GM12874 (cell line): ENCODE measurements at regions not wholly inside any gene's neighbourhood (a gene's known extent, or its start where the extent isn't known, plus 50 kb on each side); places are given as distances from the start of the nearest gene placed in this dataset.

Experiments
- CTCF ChIP-seq: IDR thresholded peaks from 2 replicates; pipeline ENCODE4 v1.5.1; 2011; ENCODE audit warnings: low read depth, mild to moderate bottlenecking, control low read depth, low read length, moderate library complexity; ENCODE audit not compliant: insufficient read depth

GRCh38 chr5:71886406-71886805, 167.3 kb downstream of the CARTPT start:
- no peak for TF ChIP-seq CTCF

GRCh38 chr5:71887680-71888079, 168.6 kb downstream of the CARTPT start:
- no peak for TF ChIP-seq CTCF

GRCh38 chr5:71891406-71891805, 172.3 kb downstream of the CARTPT start:
- TF ChIP-seq CTCF: no peak

GRCh38 chr5:71891856-71892255, 172.8 kb downstream of the CARTPT start:
- no peak for TF ChIP-seq CTCF

GRCh38 chr5:71892641-71893365, 173.7 kb downstream of the CARTPT start:
- no peak for TF ChIP-seq CTCF

- no peak for TF ChIP-seq CTCF
Observed at GRCh38 chr5:71893451-71893850, 174.4 kb downstream of the CARTPT start.

GRCh38 chr5:71894091-71894490, 175.0 kb downstream of the CARTPT start:
- no peak for TF ChIP-seq CTCF
